ENCODE measurements at regions not wholly inside any gene's neighbourhood (a gene's known extent, or its start where the extent isn't known, plus 50 kb on each side); places are given as distances from the start of the nearest gene placed in this dataset.

DNA sequence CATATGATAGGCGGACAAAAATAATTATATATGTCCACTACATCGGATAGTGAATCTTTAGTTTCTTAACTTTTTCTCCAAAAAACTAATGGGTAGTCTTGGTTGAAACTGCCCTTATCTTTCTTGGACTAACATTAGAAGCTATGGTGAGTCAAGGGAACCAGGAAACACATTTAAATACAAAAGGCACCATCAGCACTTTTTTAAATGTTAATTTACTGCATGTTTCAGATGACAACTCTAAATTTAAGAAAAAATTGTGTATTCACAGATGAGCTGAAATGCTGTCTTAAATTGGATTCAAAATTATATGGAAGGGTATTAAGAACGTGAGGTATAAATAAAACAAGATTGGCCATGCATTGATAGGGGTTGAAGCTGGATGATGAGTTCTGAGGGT, 75.6 kb upstream of the CERS6 start:
- no peak for DNase-seq

DNA sequence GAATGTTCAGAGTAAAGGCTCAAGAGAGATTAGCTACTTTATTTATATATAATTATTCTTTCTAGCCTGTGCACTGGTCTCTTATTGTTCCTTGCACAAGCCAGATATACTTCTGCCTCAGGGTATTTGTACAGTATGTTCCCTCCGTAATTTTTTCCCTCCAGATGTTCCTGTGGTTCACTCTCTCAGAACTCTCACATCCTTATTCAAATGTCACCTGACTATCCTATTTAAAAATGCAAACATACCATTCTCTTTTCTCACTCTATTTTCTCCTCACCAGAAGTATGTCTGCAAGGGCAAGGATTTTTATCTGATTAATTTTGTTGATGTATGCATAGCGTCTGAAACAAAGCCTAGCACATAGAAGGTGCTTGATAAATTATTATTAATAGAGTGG, 64.0 kb upstream of the CERS6 start:
- DNase-seq: no peak

DNA sequence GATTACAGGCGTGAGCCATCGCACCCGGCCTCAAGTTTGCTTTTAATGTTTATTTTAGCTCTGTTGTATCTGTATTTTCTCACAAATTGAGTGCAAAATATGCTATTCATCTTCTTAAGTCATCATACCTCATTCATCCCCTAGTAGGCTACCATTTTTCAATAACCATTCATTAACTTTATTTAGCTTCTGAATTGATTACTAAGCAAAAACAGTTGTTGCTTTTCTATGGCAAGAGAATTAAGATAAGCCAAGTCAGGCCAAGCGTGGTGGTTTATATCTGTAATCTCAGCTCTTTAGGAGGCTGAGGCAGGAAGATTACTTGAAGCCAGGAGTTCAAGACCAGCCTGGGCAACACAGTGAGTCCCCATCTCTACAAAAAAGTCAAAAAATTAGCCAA, 63.3 kb upstream of the CERS6 start:
- DNase-seq: no peak

DNA sequence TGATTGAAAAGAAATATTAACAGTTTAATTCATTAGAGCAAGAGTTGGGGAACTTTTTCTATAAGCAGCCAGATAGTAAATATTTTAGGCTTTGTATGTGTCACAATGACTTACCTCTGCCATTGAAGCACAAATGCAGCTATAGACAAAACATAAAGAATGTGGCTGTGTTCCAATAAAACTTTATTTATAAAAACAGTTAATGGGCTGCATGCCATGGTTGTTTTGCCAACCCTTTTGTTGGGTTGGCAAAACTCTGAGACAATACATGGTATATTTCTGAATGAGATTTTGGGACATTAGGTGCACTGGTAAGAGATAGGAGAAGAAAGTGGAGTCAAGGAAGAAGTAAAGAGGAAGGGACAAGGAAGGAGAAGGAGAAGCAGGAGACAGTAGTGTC, 61.8 kb upstream of the CERS6 start:
- DNase-seq: no peak

DNA sequence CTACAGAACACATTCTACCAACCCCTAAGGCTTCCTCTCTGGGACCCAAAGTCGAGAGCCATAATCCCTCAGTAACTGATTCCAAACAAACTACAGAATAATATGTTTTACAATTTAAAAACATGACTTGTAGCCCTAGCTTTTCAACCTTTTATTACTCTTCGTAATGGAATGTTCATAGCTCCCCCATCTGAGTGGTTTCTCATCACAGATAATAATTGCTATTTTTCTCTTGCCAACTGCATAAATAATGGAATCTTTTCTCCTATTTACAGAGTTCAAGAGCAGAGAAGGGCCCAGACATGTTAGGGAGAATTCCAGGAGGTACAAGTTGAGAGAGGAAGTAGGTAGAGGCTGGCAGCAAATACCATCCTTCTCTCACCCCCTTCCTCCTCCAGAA, 59.9 kb upstream of the CERS6 start:
- no peak for DNase-seq

DNA sequence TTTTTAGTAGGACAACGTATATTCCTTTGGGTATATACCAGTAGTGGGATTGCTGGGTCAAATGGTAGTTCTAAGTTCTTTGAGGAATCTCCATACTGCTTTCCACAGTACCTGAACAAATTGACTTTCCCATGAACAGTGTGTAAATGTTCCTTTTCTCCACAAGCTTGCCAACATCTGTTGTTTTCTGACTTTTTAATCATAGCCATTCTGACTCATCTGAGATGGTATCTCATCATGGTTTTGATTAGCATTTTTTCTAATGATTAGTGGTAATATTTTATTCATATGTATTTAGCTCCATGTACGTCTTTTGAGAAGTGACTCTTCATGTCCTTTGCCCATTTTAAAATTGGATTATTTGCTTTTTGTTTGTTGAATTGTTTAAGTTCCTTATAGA, 58.4 kb upstream of the CERS6 start:
- no peak for DNase-seq

DNA sequence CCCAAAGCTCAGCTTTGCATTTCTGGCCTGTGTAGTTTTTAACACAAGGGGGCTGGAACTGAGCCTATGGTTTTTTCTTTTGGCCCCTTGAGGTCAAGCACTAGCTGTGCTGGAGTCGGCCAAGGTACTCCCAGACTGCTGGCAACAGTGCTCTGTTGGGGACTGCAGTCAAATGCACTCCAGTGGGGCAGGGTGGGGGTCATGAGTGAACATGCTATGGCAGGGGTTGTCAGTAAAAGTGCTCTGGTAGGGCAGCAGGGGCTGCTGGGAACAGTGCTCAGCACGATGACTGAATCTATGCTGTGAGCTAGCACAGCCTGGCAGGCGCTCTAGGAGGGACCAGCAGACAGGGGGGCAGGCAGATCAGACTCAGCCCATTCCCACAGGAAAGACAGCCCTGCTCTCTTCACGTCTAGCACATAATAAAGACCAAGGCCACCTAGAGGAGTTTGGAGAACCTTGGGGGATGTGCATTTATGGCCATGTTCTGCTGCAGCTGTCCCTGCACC, 55.0 kb upstream of the CERS6 start:
- DNase-seq: no peak

DNA sequence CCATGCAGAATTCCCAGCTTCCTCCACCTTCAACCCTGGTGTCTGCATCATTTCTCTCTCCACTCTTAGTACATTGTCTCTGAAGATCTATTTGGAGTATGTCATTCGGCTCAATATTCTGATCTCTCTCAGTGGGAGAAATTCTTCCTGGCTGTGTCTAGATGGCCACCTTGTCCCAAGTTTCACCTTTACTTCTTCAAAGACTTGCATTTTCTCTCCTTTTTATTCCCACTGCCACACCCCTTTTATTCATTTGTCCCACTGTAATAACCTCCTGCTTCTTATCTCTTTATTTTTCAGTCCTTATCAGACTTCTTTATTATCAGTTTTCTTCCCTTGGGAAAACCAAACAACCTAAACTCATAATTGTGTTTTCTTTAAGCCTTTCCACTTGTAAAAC, 54.3 kb upstream of the CERS6 start:
- DNase-seq: no peak

DNA sequence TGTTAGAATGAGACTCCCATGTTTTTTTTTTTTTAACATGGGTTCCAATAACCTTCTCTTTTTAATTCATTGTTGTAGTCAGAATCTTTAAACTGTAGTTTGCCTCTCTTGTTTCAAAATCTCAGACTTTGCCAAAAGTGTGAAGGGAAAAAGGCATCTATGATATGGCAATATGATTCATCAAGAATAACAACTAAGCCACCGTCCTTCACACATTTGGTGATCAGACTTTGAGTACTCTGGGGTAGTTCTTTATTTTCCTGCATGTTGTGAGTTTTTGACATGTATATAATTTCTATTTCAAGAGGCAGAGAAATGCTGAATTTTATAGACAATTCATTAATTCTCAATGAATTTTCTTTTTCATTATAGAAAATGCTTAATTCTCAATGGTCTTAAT, 53.5 kb upstream of the CERS6 start:
- DNase-seq: no peak

DNA sequence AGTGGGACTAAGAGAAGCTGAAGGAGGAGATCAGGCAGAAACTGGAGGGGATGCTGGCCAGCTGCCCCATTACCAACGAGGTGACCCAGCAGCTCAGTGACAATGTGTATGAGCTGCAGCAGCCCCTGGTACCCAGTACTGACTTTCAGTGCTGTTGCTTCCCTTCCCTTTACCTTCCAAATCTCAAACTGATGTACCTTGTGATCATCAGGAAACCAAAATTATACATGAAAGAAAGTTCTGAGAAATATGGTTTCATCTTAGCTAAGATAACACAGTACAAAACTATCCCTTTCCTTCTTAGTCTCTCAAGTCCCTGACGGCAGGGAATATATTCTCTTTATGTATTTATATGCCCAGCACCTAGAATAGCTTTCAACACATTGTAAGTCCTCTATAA, 52.3 kb upstream of the CERS6 start:
- no peak for DNase-seq

DNA sequence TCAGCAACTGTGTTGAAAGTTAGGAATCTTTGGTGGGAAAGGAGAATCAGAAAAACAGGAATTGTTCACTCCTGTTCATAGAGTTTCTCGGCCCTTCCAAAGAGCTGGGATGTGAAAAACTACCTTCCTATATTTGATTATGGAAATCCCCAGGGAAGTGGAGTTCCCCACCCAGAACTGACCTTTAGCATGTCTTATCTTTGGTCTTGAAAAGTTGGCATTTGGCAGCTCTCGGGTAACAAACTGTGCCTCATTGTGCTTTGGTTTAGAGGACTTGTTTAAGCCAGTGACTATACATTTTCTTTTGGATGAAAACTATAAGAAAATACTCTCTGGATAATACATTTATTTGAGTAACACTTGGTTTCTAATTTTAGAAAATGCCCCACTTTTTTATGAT, 51.3 kb upstream of the CERS6 start:
- no peak for DNase-seq
